HG03565 (cell line): ENCODE measurements at regions not wholly inside any gene's neighbourhood (a gene's known extent, or its start where the extent isn't known, plus 50 kb on each side); places are given as distances from the start of the nearest gene placed in this dataset.
"Not testable (repeated sequence)": the region's sequence is repeated elsewhere in the genome, so short reads cannot be mapped to it uniquely, and the experiment has no call there.

Experiments used
- ATAC-seq: cut with Tn5 transposase; IDR thresholded peaks from one replicate; pipeline ENCODE4 v1.9.1; 2021; ENCODE audit warnings: mild to moderate bottlenecking, moderate library complexity; ENCODE audit not compliant: unreplicated experiment

- ATAC-seq: no peak
Observed at GRCh38 chr5:110812639-110813038, 73.8 kb downstream of the SLC25A46 start.

DNA sequence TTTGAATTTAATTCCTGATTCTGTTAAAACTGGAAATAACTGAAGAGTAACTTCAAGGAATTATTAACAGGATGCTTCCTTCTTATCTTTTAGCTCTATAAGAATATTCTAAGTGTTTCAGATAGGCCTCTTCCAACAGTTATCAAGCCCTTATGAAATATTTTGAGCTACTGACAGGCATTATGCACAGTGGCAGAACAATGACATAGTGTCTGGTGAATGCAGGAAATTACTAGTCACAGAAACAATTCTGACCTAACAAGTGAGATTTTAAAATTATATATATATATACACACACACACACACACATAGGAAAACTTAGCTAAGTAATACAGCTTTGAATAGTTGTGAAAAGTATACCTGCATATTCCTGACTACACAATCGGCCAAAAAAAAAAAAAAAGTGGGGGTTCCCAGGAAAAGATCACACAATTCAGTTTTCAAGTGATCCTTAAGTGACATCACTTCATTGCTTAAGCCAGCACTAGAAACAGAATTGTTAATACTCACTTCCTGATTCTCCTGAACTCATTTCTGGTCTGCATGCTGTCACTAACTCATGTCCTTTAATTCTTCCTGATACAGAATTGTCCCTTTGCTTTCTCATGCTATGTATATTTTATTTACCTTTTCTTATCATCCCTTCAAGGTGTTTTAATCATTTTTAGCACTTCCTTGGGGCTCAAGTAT, 77.3 kb downstream of the SLC25A46 start:
- no peak for ATAC-seq

GRCh38 chr5:110817459-110817858, 78.7 kb downstream of the SLC25A46 start:
- ATAC-seq: no peak

DNA sequence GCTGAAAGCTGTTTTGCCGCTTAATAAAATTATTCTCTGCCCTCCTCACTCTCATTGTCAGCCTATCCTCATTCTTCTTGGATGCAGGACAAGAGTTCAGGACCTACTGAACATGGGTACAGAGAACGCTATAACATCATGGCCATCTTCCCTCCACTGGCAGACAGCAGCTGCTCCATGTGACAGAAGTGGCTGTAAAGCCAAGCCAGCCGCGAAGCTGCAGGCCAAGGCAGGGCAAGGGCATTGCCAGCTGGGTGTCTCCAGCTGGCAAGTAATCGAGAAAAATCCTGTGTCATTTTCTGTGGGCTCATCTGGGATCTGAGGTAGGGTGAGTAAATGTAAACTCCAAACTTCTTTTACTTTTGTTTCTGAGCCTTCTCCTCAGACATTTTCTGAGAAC, 84.8 kb downstream of the SLC25A46 start:
- ATAC-seq: no peak

DNA sequence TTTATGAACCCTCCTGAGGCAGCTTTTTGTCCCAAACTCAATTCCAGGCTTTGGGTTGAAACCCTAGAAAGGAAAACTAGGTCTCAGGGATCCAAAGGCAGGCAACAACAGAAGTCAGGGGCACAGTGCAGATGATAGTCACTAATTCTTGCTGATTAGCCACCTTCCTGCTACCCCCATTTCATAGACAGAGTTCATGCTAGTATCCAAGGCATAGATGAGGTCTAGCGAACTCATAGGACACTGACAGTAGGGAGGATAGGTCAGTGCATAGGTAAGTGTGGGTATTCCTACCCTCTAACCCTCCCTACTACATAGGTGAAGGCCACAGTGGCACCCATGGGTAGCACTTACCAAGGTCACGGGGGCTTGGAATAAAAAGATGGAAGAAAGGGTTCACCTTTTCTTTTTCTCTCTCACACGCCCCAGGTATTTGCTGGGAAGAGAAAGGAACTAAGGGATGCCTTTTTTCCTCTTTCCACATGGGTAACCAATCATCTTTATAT, 86.2 kb downstream of the SLC25A46 start:
- no peak for ATAC-seq

DNA sequence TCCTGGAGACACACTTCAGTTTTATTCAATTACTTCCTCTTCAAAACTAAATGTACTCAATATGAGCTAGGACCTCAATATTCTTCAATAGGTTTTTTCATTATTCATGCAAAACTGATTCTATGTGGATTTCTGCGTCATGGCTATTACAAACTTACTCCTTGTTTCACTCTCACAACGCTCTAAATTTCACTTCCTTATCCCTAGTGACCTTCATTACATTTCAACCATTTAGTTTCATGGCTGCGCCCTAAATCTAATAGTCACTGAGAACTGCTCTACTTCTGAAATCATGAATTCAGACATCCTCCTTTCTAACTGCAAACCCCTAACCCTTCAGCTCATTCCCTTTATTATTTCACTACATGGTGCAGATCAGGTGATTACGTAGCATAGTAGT, 93.9 kb downstream of the SLC25A46 start:
- peak; percentile 60 for ATAC-seq

DNA sequence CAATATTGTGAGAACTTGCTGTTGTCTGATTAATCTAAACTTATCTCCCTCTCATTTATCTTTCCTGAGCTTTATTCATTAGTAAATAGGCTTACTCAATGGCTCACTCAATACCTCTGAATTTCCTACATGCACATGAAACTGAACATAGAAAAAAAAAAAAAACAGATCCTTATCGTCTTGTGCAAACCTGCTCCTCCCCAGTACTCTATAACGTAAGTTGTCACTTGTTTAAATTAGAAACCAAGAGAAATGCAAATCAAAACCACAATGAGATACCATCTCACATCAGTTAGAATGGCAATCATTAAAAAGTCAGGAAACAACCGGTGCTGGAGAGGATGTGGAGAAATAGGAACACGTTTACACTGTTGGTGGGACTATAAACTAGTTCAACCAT, 96.1 kb downstream of the SLC25A46 start:
- ATAC-seq: not testable (repeated sequence)

DNA sequence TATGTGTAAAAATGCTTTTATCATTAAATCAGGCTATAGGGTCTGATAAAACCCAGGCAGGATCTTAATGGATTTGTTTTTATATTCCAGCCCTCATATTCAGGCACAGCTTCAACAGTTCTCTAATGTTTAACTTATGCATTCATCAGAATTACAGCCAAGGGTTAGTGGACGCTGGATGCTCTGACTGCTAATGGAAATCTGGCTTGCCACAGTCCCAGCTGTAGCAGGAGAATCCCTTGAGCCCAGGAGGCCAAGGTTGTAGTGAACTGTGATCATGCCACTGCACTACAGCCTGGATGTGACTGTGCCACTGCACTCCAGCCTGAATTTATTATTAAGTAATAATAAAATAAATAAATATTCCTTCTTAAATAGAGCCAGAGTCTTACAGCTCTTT, 98.0 kb downstream of the SLC25A46 start:
- ATAC-seq: no peak

DNA sequence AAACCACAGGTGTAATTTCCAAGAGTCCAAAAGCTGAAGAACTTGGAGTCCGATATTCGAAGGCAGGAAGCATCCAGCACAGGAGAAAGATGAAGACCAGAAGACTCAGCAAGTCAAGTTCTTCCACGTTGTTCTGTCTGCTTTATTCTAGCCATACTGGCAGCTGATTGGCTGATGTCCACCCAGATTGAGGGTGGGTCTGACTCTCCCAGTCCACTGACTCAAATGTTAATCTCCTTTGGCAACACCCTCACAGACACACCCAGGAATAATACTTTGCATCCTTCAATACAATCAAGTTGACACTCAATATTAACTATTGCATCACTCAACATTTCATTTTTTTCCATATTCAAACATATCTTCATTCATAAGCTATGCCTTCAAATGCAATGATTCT, 99.5 kb downstream of the SLC25A46 start:
- ATAC-seq: not testable (repeated sequence)

- no peak for ATAC-seq
Observed at GRCh38 chr5:110838961-110839360, 100.2 kb downstream of the SLC25A46 start.

DNA sequence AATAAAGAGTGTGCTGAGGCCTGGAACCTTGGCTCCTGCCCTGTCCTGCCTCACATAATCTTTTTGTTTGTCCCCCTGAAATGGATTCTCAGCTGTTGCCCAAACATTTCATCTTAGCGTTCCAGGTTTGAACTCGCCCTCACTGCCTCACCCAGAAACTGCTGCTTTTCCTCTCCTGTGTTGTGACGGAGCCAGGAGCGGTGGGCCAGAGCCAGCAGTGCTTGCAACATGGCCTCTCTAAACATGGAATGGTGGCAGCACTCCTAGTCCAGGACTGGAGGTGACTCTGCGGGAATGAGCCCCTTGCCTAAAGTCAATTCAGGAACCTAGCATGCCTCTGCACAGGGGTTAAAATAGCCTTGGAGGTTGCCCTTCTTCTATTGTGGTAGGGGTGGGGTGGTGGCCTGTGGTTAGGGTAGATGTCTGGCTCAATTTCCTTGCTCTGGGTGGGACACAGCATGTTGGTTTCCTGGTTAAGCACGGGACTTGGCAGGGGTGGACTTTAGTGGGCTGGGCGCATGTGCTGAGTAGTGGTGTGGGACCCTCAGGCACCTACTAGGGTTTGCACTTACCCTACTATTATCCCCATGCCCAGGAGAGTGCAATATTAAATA, 101.6 kb downstream of the SLC25A46 start:
- ATAC-seq: no peak

DNA sequence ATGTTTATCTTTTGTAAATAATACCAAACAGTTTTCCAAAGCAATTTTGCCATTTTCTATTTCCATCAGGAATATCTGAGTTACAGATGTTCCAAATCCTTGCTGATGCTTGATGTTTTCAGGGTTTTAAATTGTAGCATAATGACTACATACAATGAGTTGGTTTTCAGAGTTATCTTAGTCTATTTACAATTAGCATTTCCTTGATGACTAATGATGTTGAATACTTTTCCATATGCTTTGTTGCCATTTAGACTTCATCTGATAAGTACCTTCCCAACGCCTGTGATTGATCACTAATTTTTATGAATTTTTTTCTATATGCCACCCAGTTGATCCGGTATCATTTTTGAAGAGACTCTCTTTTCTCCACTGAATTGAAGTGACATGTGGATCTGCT, 102.3 kb downstream of the SLC25A46 start:
- no peak for ATAC-seq

DNA sequence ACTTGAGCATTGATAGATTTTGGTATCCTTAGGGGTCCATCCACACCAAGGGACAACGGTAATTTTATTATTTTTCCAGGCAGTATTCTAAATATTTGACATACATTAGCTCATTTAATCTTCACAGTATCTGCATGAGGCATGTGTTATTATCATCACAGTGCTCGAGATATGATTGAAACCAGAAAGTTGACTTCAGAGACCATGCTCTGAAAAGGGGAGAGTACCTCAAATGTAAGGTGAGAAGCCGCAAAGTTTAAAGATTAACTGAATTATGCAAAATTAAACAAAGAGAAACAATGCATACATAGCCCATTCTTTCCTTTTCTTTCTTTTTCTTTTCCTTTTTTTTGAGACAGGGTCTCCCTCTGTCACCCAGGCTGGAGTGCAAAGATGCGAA, 104.1 kb downstream of the SLC25A46 start:
- no peak for ATAC-seq

- no peak for ATAC-seq
Observed at GRCh38 chr5:110844251-110844650, 105.4 kb downstream of the SLC25A46 start.

- no peak for ATAC-seq
Observed at GRCh38 chr5:110846398-110847001, 107.7 kb downstream of the SLC25A46 start.

GRCh38 chr5:110851357-110851756, 112.5 kb downstream of the SLC25A46 start:
- ATAC-seq: no peak

GRCh38 chr5:110852053-110852452, 113.2 kb downstream of the SLC25A46 start:
- ATAC-seq: peak; percentile 97

DNA sequence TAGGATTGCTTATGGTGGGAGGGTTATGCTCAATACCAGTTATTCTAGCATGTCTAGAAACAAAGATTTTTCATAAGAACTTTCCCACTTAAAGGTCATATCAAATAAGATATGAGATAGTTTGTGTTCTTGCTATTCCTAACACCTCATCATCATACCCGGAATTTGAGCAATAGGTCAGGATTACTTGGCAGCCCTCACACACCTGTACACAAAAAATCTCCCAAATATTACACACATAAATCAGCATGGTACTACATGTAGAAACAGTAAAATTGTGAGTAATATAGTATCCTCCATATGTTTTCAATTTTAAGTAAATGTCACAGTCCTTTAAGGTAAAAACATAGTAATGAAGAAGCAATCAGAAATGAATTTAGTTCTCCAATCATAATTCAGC, 113.7 kb downstream of the SLC25A46 start:
- ATAC-seq: no peak

DNA sequence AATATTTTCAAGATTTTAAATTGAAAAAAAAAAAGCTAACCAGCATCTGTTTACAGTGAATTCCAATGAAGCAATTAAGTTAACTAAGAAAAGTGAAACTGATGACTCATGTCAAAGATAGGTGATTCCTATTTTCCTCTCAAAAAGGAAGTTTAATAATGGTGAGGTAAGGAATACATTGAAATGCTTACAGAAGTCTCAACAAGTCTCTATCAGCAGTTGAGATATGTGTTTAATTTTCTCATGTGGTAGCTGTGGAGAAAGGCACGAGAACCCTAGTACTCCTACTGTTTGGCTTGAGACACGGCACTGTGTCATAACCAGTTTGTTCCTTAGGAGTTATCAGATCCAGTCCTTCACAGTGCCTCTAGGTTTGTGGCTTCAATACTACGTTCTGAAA, 114.5 kb downstream of the SLC25A46 start:
- ATAC-seq: no peak

- ATAC-seq: no peak
Observed at GRCh38 chr5:110854200-110854599, 115.4 kb downstream of the SLC25A46 start.

DNA sequence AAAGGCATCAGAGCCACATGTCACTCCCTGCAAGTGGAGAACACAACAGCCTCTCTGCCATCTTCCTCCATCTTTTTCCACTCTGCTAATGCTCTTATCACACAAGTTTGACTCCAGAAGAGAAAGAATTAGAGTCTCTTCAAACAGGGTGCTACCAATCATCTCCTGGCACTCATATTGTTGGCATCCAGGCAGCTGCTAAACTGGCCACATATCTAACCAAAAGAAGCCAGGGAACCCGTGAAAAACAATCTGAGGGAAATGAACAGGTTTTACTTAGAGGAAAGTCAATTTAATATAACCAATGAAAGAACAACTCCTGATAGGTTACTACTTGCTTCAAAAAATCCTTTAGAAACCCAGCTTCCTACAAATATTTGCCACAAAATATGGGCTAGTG, 117.2 kb downstream of the SLC25A46 start:
- no peak for ATAC-seq

DNA sequence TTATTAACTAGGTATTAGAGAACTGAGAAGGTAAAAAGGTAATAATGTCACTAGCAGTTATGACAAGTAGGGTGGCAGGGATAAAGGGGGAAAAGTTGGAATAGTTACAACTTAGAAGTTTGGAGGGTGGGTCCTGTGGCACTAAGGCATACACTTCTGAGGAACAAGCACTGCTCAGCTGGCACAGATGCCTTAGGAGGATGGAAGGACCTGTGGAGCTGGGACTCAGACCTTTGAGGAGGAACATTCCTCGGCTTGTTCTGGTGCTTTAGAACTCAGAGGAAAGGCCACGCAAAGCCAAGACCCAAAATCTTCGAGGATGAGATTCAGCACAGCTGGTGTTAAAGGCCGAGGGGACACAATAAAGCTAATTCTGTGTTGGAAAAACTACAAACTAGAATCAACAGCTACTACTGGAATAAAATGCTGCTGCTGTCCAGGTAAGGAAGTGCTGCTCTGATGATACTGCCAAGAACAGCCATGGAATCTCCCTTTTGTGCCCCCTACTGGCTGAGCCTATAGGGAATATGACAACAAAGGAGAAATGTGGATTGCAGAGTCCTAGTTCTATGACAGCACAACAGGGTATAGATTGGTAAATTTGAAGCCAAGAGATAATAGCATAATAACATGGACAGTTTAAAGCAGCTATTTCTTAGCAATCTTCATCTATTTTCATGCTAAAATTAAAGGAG, 126.7 kb downstream of the SLC25A46 start:
- ATAC-seq: no peak
